DMS153 (cell line): ENCODE measurements at regions not wholly inside any gene's neighbourhood (a gene's known extent, or its start where the extent isn't known, plus 50 kb on each side); places are given as distances from the start of the nearest gene placed in this dataset.
"Not testable (repeated sequence)": the region's sequence is repeated elsewhere in the genome, so short reads cannot be mapped to it uniquely, and the experiment has no call there.

Experiments used
- DNase-seq: peaks from one replicate; lab custom pipeline; 2025; lab: John Stamatoyannopoulos, UW

DNA sequence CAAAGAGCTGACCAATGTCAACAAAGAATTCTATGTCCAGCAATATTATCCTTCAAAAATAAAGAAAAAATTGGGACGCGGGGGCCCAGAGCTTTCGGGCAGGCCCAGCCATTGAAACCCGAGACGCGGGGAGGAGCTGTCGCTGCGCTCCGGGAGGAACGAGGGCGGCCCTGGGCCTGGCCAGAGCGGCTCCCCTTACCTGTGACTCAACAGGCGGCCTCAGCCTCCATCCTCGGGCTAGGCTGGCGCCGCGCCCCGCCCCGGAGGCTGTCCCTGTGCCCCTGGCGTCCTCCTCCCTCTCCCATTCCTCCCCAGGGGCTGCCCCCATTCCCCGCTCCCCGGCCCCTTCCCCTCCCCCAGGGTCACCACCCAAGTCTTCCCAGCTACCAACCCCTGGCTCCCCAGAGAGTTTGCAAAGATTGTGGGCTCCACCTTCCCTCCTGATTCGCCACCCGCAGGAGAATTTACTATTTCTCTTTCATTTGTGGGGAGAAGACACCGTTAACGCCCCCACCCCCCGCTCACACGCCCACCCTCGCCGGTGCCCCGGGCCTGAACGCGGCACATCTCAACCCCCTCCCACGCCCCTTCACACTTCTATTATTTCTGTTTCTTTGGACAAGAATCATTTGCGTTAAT lies 127.9 kb downstream of the ARRDC4 start:
- not testable (repeated sequence) for DNase-seq

DNA sequence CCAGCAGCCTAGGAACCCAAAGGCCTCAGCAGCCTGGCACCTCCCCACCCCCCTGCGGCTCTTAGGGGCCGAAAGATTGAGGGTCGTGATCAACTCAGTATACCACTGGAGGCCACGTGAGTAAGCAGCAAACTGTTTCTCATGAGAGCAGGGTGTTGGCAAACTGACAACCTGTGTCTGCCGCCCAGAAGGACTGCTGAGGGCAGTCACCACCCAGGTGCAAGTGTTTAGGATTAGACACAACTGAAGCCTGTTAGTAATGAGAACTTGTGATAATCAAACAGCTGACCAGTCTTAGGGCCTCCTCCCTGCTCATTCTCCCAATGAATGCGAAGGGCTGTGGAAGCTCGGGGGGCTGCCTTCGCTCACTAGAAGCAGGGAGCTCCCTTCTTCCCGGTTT lies 128.8 kb downstream of the ARRDC4 start:
- DNase-seq, result not testable (repeated sequence)

- not testable (repeated sequence) for DNase-seq
Observed at GRCh38 chr15:98097986-98098385, 137.5 kb downstream of the ARRDC4 start.

- DNase-seq, result not testable (repeated sequence)
Observed at GRCh38 chr15:98100606-98101005, 140.1 kb downstream of the ARRDC4 start.

GRCh38 chr15:98103570-98103969 lies 143.1 kb downstream of the ARRDC4 start:
- no peak for DNase-seq

GRCh38 chr15:98104386-98105151 lies 144.1 kb downstream of the ARRDC4 start:
- DNase-seq, result not testable (repeated sequence)

GRCh38 chr15:98106615-98107194 lies 146.2 kb downstream of the ARRDC4 start:
- not testable (repeated sequence) for DNase-seq

DNA sequence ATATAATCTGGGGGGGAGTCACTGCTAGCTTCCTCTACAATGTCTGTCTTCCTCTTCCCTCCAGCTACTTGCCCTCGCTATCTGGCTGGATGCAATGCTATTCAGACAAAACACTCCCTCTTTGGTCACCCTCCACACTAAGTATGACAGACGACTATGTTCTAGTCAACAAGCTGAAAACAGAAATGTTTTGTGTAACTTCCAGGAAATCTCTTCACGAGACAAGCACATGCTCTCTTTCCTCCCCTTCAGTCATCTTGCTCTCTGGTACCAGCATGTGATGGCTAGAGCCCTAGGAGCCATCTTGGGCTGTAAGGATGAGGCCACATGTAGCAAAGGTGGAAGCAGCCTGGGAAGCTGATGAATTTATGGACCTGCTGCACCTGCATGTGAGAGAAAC lies 151.3 kb downstream of the ARRDC4 start:
- no peak for DNase-seq

DNA sequence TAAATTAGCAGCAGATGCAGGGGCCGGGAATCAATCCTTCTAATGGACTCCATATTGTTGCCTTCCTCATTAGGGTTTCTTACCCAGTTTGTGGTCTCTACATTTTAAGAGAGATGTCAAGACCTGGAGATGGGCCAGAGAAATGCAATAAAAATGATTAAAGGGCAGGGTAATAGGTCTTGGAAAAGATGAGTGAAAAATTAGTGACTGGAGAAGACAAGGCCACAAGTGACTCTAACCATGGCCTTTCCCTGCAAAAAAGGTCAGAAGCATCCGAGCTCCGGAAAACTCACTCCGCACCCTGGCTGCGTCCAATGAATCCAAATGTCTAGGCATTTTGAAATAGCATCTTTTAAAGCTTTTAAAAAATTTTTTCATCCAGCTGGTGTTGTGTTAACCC lies 152.8 kb downstream of the ARRDC4 start:
- no peak for DNase-seq

DNA sequence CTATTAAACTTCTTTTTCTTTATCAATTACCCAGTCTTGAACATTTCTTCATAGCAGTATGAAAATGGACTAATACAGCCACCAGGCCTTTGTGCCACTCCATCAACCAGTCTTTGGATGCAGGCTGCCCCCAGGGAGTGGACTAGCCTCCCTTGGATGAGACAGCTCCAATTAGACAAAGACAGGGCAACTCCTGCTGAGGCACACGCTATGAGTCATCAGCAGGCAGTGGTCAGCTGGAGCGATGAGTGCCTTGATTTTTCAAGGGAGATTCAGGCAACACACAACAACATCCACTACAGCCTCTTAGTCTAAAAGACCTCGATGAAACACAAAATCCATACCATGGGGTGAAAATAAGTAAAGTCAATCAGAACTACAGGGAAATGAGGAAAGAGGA lies 160.1 kb downstream of the ARRDC4 start:
- DNase-seq, result no peak

DNA sequence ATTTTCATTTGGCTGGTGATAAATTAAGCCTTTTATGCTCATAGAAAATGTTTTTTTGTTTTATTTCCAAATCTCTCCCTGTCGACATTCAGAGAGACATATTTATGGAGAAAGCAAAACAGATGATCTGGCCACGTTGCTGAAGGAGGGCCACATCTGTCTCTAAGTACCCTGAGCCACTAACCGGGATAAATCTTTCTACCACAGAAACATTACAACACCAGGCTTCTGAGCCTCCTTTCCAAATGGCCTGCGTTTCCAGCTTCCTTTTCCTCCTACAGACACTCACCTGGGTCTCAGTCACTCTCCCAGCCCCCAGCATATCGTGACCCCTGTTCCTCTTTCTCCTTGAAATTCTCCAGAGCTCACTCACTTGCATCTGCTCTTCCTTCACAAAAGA lies 161.0 kb downstream of the ARRDC4 start:
- no peak for DNase-seq

DNA sequence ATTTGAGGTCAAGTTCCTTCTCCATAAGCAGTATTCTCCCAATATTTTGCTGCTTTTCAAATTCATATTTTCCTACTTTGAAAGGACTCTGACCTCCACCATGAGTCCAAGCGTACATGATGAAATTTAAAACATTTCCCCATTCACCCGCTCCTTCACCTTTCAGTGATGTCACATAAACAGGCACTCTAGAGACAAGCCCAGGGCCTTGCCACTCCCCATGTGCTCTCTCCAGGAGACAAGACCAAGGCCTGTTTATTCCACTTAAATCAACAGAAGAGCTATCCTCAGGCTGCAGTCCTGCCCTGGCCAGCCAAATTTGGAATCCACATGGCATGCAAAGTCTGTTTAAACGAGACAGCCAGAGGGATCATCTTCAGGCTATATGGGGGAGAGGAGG lies 161.5 kb downstream of the ARRDC4 start:
- DNase-seq, result no peak

DNA sequence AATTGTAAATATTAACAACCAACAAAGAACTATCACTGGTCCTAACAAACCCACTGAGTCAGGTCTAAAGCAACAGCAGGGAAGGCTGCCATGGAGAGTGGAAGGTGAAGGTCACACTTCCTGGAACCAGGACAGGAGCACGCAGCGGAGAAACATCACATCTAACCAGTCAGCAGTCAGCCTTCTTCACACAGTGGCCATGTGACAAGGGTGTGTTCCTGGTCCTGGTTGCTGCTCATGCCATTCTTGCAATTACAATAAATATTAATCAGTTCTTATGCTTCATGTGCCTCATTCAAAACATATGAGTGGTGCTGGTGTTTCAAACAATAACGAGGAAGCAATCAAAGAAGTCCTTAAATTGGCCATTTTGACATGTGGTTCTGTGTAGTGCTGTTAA lies 162.8 kb downstream of the ARRDC4 start:
- DNase-seq, result no peak

DNA sequence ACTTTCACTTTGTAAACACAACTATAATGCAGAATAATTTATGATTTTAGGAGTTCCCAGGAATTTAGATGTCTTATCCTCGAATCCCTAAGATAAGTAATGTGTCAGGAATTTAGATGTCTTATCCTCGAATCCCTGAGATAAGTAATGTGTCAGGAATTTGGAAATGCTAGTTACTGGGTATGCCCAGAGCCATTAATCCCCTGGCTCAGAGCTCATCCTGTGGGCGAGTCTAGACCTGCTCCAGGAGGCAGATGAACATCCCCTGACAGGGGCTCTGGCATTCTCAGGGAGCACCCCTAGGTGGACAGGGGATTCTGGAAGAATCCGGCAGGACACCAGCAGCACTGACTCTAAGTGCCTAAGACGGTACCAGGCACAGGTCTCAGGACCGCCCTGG lies 163.3 kb downstream of the ARRDC4 start:
- DNase-seq, result no peak

DNA sequence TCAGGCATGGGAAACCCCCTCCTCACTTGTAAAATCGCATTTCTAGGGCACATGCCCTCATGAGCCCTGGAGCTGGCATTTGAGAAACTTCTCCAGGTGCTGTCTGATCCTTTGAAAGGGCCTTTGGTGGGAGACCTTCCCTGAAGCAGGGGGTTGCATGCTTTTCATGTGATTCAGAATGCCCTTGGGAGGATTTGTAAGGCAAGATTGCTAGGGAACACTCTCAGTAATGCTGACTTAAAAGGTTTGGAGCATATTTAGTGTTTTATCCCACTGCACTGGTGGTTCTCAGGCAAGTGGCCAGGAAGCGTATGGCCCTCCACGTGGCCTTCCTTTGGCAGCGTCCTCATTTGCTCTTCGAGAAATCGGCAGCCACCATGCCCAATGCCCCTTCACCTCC lies 164.1 kb downstream of the ARRDC4 start:
- no peak for DNase-seq

GRCh38 chr15:98126326-98127085 lies 166.0 kb downstream of the ARRDC4 start:
- no peak for DNase-seq

DNA sequence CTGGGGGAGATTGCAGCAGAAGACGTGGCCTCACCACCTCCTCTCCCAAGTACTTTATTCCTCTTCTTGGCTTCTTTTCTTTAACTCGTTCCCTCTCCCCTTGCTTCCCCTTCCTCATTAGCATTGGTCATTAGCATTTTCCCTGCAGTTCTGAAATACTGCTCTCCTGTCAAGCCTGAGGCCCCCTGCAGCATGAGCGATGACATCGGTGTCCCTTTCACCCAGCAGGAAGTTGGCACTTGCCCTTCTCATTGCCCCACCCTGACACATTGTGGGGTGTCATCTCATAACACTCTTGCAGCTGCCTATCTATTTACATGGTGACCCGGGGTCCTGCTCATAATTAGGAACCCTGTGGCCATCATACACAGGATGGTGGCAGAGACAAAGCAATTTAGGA lies 167.1 kb downstream of the ARRDC4 start:
- no peak for DNase-seq

GRCh38 chr15:98131924-98132323 lies 171.4 kb downstream of the ARRDC4 start:
- DNase-seq, result no peak

DNA sequence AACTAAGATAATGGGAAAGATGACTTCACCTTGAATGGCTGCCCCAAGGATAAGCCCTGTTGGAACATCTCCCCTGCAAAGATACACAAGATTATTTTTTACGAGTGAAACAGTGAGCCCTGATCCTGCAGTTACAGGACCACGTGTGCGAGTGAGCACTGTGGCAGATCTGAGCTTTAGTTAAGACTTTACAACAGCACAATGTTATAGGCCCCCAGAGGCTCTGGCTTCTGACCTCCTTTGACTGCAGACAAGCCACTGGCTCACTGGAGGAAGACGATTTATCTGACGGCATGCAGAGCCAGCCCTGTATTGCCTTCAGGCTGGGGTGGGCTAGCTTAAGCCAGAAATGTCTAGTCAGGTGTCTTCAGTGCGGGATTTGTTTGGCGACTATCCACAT lies 174.4 kb downstream of the ARRDC4 start:
- DNase-seq, result no peak

DNA sequence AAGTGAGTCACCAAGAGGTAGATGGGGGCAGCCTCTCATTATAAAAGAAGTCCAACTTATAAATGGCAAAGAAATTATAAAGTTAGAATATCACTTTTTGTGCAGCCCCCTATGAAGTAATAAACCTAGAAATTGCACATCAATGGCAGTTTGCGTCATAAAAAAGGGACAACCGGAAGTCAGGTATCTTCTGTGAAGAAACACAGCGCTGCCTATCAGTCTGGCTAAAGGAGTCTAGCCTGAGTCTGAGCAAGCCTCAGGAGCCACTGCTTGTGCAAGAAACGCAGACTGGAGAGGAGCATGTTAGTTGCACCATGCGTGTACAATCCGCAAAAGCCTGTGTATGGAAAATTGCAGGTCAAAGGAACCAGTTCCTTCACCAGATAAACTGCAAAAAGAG lies 178.4 kb downstream of the ARRDC4 start:
- no peak for DNase-seq

GRCh38 chr15:98139337-98139736 lies 178.8 kb downstream of the ARRDC4 start:
- DNase-seq, result no peak

DNA sequence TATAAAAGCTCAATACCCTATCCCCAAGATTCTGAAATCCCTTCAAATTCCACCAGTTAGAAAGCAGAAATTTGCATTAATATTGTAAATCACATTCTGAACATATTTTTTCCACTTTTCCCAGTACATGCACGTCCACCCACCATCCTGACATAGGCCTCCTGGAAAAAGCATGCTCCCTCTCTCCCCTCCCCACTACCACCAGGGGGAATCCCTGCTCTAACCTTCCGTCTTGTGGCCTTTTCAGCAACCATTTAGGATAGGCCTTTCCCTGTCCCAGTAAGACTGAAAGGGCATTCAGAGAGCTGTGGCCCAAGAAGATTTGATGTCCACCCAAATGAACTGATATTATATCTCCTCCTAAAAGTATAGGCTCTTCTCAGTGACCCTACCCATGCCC lies 182.1 kb downstream of the ARRDC4 start:
- no peak for DNase-seq

DNA sequence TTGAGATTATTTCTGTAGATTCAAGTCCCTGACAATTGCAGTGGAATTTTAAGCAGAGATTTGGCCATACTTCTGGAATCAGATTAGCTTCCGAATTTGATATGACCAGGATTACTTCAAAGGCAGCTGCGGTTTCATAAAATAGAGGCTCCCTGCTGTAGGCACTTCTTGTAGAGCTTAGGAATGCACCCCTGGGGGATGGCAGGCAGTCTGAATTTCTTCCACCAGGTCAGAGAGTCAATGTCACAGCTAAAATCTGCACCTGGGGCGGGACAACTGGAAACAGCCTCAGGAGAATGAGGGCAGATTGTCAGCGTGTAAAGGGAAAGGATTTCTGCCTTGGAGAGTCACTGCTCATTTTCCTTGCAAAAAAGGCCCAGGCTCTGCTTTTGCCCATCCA lies 182.6 kb downstream of the ARRDC4 start:
- no peak for DNase-seq
